AG04450 (cell line): ENCODE measurements at regions not wholly inside any gene's neighbourhood (a gene's known extent, or its start where the extent isn't known, plus 50 kb on each side); places are given as distances from the start of the nearest gene placed in this dataset.

Experiments
- CTCF ChIA-PET: fragments of 300-600, 350-600 bp; formaldehyde crosslinking; extraction: SDS; loops from one replicate; lab custom pipeline; 2022; ENCODE audit warnings: antibody characterized with exemption, inconsistent platforms; lab: Charles Lee
- POLR2A ChIA-PET: fragments of 350-600 bp; formaldehyde crosslinking; extraction: SDS; loops from one replicate; lab custom pipeline; 2021; ENCODE audit warnings: antibody characterized with exemption, inconsistent platforms; lab: Yijun Ruan, JAX
- DNase-seq: peaks from one replicate; pipeline ENCODE4 v3.0.0-alpha.2; 2011; ENCODE audit warnings: low read depth, low spot score
- H3K27ac ChIP-seq: one replicate; pipeline ENCODE4 v1.5.1; 2012; ENCODE audit warnings: low read depth, low read length, control low read depth
- H3K27me3 ChIP-seq: one replicate; pipeline ENCODE4 v1.6.0; 2012; ENCODE audit warnings: low read length; ENCODE audit not compliant: control insufficient read depth, insufficient read depth
- H3K4me3 ChIP-seq: 2 replicates; pipeline ENCODE4 v1.5.1; 2011; ENCODE audit warnings: mild to moderate bottlenecking, low read depth, low read length, control low read depth
- H3K9me3 ChIP-seq: 2 replicates; pipeline ENCODE4 v1.5.1; 2012; ENCODE audit warnings: low read length; ENCODE audit not compliant: control insufficient read depth, insufficient read depth
- CTCF ChIP-seq: IDR thresholded peaks from 2 replicates; pipeline ENCODE4 v1.5.1; 2011; ENCODE audit warnings: low read depth, low read length, control low read depth, inconsistent platforms

DNA sequence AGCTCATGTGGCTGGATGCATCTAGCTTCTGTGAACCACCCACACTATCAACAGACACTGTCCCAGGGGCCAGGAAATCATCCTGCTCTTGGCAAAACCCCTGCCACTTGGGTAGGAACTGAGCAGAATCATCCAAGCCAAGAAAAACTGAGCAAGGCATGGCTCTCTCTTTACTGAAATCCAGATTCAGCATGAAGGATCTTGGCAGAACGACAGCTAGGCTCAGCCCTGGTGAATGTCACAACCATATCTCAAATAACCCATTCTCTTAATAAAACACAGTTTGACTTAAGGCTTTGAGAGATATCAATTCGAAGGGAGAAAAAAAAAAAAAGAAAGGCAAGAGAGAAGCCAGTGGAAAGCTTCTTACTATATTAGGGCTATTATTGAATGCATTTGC, 72.2 kb downstream of the MAF start:
- ChIA-PET CTCF (no interaction called here), POLR2A (no interaction called here)
- Histone ChIP-seq H3K27ac (no peak overlapping the region), H3K27me3 (no peaks in the 10 kb centered on the region), H3K9me3 (peaks cover 7% of the 10 kb centered on the region; the same call in 1 of the 2 replicates), H3K4me3 (no peak overlapping the region)
- TF ChIP-seq CTCF: no peak
- DNase-seq: no peak

DNA sequence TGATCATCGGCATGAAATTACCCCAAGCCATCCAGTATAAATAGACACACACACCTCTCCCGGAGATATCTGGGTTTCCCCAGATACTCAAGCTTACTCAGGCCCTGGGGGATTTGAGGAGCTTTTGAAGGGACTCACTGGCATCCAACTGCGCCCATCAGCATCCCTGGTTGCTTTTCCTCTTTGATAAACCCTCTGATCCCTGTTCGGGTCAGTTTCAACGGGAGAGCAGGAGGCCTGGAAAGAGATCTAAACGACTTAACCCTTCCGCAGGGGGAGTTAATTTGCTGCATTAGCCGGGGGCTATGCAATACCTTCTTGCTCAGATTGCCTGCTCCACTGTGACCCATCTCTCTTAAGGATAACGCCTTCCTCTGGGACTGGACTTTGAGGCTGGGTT, 76.6 kb downstream of the MAF start:
- H3K27ac ChIP-seq: no peak overlapping the region
- H3K27me3 ChIP-seq: no peaks in the 10 kb centered on the region
- no peak overlapping the region for H3K4me3 ChIP-seq
- no peak for DNase-seq
- ChIA-PET POLR2A (no interaction called here), CTCF (interaction anchor here (1.5 kb wide), 1 partner anchor 846 kb away, joined by 3 read pairs; no protein-coding TSS in a partner anchor)
- H3K9me3 ChIP-seq: peaks cover 32% of the 10 kb centered on the region
- no peak for TF ChIP-seq CTCF

DNA sequence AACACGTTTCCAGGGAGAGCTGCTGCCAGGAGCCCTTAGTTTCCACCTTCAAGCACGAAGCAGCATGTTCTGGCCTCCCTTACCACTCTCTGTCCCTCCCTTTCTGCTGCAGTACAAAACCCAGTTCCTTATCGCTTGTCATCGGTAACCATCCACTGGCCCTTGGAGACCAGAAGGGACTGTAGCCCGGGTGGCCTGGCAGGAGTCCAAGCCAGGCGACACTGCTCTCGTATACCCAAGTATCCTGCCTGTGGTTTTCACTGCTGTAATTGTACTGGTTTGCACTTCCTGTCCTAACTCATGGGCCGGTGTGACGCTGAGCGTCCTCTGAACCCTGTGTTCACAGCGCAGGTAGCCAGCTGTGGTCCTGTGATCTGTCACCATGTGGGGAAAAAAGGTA, 81.1 kb downstream of the MAF start:
- ChIA-PET POLR2A (no interaction called here), CTCF (no interaction called here)
- no peak for TF ChIP-seq CTCF

DNA sequence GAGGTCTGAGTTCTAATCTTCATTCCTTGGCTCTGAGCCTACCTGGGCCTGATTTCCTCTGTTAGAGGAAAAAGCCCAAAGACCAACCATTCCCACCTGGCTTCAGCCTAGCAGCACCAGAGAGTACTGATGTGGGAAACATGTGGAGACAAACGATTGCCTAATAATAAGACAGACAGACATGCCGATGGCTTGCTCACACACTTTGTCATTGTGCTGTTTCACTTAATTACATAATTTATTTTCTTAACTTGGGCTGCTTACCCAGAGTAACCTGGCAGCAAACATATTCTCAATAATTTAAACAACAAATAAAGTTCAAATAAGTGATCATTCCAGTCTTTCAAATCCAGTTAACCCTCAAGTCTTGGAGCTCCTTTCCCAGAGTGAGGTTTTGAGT, 83.4 kb downstream of the MAF start:
- Histone ChIP-seq H3K4me3 (no peak overlapping the region), H3K9me3 (peaks cover 37% of the 10 kb centered on the region), H3K27me3 (no peaks in the 10 kb centered on the region), H3K27ac (no peak overlapping the region)
- no peak for TF ChIP-seq CTCF
- DNase-seq: no peak
- ChIA-PET POLR2A (no interaction called here), CTCF (interaction anchor here (0.6 kb wide), 1 partner anchor 654 kb away, joined by 4 read pairs; no protein-coding TSS in a partner anchor)

More for the DNA sequence above, 81.1 kb downstream of the MAF start:
- DNase-seq: no peak
- H3K9me3 ChIP-seq: peaks cover 33% of the 10 kb centered on the region
- no peak overlapping the region for H3K4me3 ChIP-seq
- no peak overlapping the region for H3K27ac ChIP-seq
- H3K27me3 ChIP-seq: no peaks in the 10 kb centered on the region

- Histone ChIP-seq H3K9me3 (peaks cover 40% of the 10 kb centered on the region), H3K27me3 (no peaks in the 10 kb centered on the region), H3K4me3 (no peak overlapping the region), H3K27ac (no peak overlapping the region)
- no peak for TF ChIP-seq CTCF
- ChIA-PET CTCF (no interaction called here), POLR2A (no interaction called here)
- DNase-seq: no peak
These were observed 89.7 kb downstream of the MAF start for GRCh38 chr16:79510879-79511278.
